ENCODE measurements at regions not wholly inside any gene's neighbourhood (a gene's known extent, or its start where the extent isn't known, plus 50 kb on each side); places are given as distances from the start of the nearest gene placed in this dataset.

DNA sequence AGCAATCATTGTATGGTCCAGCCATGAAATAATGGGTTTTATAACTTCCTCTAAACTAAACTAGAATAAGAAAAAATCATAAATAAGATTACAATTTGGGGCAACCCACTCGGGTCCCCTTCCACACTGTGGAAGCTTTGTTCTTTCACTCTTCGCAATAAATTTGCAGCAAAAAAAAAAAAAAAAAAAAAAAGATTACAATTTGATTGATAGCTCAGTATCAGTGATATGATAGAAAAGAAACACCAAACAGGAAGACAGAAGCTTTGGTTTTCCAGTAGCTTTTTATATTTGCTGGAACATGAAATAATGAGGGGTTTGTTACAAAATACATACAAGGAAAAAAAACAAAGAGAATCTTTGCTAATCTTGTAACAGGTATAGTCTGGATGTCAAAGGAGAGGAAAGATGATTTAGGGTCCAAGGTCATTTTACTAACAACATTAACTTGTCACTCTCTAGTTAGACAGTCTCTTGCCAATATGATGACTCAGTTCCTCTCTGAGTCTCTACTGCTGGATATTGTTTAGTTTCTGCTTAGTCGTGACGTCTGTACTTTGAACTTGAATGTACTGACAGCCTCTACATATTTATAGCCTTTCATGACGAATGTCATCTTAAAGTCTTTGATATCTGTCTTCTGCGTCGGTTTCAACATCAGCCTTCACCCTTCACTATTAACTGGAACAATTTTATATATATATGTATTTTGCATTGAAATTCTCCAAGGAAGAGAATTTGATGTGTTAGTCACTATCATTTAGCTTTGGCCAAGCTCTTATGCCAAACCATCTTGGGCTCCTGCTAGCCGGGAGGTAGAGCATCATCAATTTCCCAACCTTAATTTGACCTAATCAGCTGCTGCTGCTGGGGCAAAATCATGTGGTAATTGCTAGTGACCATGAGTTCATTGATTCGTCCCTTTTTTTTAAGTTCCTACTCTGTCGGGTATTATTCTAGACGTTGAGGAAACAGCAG is 213.1 kb upstream of the STXBP5 start (continued):
- TF ChIP-seq SRY (CRISPR knock-in tag; IDR thresholded peaks at IDR 0.05): no peak
- TF ChIP-seq, protein P1, sequence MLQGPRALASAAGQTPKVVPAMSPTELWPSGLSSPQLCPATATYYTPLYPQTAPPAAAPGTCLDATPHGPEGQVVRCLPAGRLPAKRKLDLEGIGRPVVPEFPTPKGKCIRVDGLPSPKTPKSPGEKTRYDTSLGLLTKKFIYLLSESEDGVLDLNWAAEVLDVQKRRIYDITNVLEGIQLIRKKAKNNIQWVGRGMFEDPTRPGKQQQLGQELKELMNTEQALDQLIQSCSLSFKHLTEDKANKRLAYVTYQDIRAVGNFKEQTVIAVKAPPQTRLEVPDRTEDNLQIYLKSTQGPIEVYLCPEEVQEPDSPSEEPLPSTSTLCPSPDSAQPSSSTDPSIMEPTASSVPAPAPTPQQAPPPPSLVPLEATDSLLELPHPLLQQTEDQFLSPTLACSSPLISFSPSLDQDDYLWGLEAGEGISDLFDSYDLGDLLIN (CRISPR knock-in tag; IDR thresholded peaks at IDR 0.05; ENCODE audit: borderline replicate concordance): no peak
- no peak for TF ChIP-seq HES4 (CRISPR knock-in tag; IDR thresholded peaks at IDR 0.05; ENCODE audit: borderline replicate concordance)
- TF ChIP-seq SOX5 (CRISPR knock-in tag; IDR thresholded peaks at IDR 0.05; ENCODE audit: borderline replicate concordance): peak; percentile 97
- TF ChIP-seq, protein P2, sequence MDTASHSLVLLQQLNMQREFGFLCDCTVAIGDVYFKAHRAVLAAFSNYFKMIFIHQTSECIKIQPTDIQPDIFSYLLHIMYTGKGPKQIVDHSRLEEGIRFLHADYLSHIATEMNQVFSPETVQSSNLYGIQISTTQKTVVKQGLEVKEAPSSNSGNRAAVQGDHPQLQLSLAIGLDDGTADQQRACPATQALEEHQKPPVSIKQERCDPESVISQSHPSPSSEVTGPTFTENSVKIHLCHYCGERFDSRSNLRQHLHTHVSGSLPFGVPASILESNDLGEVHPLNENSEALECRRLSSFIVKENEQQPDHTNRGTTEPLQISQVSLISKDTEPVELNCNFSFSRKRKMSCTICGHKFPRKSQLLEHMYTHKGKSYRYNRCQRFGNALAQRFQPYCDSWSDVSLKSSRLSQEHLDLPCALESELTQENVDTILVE (CRISPR knock-in tag; IDR thresholded peaks at IDR 0.05): no peak; the same call in 1 of the 2 replicates
- no peak for TF ChIP-seq RBM22 (optimal IDR thresholded peaks at IDR 0.05; ENCODE audit: low read length)
- peak; percentile 62 for TF ChIP-seq CEBPG (CRISPR knock-in tag; IDR thresholded peaks at IDR 0.05)
- TF ChIP-seq, protein P3, sequence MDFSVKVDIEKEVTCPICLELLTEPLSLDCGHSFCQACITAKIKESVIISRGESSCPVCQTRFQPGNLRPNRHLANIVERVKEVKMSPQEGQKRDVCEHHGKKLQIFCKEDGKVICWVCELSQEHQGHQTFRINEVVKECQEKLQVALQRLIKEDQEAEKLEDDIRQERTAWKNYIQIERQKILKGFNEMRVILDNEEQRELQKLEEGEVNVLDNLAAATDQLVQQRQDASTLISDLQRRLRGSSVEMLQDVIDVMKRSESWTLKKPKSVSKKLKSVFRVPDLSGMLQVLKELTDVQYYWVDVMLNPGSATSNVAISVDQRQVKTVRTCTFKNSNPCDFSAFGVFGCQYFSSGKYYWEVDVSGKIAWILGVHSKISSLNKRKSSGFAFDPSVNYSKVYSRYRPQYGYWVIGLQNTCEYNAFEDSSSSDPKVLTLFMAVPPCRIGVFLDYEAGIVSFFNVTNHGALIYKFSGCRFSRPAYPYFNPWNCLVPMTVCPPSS (IDR thresholded peaks at IDR 0.05): no peak
- no peak for TF ChIP-seq BRD4 (CRISPR knock-in tag; IDR thresholded peaks at IDR 0.05)
- no peak for TF ChIP-seq ZMYM3 (CRISPR knock-in tag; IDR thresholded peaks at IDR 0.05)
- TF ChIP-seq, protein P4, sequence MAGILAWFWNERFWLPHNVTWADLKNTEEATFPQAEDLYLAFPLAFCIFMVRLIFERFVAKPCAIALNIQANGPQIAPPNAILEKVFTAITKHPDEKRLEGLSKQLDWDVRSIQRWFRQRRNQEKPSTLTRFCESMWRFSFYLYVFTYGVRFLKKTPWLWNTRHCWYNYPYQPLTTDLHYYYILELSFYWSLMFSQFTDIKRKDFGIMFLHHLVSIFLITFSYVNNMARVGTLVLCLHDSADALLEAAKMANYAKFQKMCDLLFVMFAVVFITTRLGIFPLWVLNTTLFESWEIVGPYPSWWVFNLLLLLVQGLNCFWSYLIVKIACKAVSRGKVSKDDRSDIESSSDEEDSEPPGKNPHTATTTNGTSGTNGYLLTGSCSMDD (CRISPR knock-in tag; IDR thresholded peaks at IDR 0.05): no peak
- TF ChIP-seq, protein P5, sequence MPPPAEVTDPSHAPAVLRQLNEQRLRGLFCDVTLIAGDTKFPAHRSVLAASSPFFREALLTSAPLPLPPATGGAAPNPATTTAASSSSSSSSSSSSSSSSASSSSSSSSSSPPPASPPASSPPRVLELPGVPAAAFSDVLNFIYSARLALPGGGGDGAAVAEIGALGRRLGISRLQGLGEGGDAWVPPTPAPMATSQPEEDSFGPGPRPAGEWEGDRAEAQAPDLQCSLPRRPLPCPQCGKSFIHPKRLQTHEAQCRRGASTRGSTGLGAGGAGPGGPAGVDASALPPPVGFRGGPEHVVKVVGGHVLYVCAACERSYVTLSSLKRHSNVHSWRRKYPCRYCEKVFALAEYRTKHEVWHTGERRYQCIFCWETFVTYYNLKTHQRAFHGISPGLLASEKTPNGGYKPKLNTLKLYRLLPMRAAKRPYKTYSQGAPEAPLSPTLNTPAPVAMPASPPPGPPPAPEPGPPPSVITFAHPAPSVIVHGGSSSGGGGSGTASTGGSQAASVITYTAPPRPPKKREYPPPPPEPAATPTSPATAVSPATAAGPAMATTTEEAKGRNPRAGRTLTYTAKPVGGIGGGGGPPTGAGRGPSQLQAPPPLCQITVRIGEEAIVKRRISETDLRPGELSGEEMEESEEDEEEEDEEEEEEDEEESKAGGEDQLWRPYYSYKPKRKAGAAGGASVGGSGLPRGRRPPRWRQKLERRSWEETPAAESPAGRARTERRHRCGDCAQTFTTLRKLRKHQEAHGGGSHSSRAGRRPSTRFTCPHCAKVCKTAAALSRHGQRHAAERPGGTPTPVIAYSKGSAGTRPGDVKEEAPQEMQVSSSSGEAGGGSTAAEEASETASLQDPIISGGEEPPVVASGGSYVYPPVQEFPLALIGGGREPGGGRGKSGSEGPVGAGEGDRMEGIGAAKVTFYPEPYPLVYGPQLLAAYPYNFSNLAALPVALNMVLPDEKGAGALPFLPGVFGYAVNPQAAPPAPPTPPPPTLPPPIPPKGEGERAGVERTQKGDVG (CRISPR knock-in tag; IDR thresholded peaks at IDR 0.05; ENCODE audit: borderline replicate concordance): no peak
- TF ChIP-seq BHLHE40 (IDR thresholded peaks at IDR 0.05; ENCODE audit: low read length): no peak
- TF ChIP-seq WIZ (CRISPR knock-in tag; IDR thresholded peaks at IDR 0.05): no peak
- TF ChIP-seq ZNF768 (CRISPR knock-in tag; IDR thresholded peaks at IDR 0.05): no peak
- TF ChIP-seq, protein P6, sequence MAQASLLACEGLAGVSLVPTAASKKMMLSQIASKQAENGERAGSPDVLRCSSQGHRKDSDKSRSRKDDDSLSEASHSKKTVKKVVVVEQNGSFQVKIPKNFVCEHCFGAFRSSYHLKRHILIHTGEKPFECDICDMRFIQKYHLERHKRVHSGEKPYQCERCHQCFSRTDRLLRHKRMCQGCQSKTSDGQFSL (CRISPR knock-in tag; IDR thresholded peaks at IDR 0.05): no peak
- TF ChIP-seq REXO4 (CRISPR knock-in tag; IDR thresholded peaks at IDR 0.05; ENCODE audit: borderline replicate concordance): no peak
- no peak for TF ChIP-seq MAF1 (CRISPR knock-in tag; IDR thresholded peaks at IDR 0.05; ENCODE audit: borderline replicate concordance)
- TF ChIP-seq, protein P7, sequence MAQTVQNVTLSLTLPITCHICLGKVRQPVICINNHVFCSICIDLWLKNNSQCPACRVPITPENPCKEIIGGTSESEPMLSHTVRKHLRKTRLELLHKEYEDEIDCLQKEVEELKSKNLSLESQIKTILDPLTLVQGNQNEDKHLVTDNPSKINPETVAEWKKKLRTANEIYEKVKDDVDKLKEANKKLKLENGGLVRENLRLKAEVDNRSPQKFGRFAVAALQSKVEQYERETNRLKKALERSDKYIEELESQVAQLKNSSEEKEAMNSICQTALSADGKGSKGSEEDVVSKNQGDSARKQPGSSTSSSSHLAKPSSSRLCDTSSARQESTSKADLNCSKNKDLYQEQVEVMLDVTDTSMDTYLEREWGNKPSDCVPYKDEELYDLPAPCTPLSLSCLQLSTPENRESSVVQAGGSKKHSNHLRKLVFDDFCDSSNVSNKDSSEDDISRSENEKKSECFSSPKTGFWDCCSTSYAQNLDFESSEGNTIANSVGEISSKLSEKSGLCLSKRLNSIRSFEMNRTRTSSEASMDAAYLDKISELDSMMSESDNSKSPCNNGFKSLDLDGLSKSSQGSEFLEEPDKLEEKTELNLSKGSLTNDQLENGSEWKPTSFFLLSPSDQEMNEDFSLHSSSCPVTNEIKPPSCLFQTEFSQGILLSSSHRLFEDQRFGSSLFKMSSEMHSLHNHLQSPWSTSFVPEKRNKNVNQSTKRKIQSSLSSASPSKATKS (CRISPR knock-in tag; IDR thresholded peaks at IDR 0.05): no peak
